Endodermal cell (in vitro differentiated cells): ENCODE measurements at regions not wholly inside any gene's neighbourhood (a gene's known extent, or its start where the extent isn't known, plus 50 kb on each side); places are given as distances from the start of the nearest gene placed in this dataset.

Source experiments
- DNase-seq: peaks from one replicate; pipeline ENCODE4 v3.0.0-alpha.2; 2017
- H3K27ac ChIP-seq: 2 replicates; pipeline ENCODE4 v1.5.1; 2013; ENCODE audit warnings: mild to moderate bottlenecking, low read depth, low read length, moderate library complexity
- H3K27me3 ChIP-seq: 2 replicates; pipeline ENCODE4 v1.6.1; 2013; ENCODE audit warnings: mild to moderate bottlenecking, low read length, moderate library complexity; ENCODE audit not compliant: insufficient read depth, control insufficient read depth, poor library complexity, severe bottlenecking
- H3K36me3 ChIP-seq: 2 replicates; pipeline ENCODE4 v1.7.0; 2013; ENCODE audit warnings: mild to moderate bottlenecking, low read length, moderate library complexity; ENCODE audit not compliant: control insufficient read depth, insufficient read depth
- H3K4me1 ChIP-seq: one replicate; pipeline ENCODE4 v1.7.0; 2013; ENCODE audit warnings: low read length; ENCODE audit not compliant: control insufficient read depth, insufficient read depth
- H3K4me3 ChIP-seq: 2 replicates; pipeline ENCODE4 v1.5.1; 2013; ENCODE audit warnings: mild to moderate bottlenecking, low read length, moderate library complexity
- H3K9ac ChIP-seq: 2 replicates; pipeline ENCODE4 v1.6.1; 2013; ENCODE audit warnings: mild to moderate bottlenecking, low read length, moderate library complexity; ENCODE audit not compliant: poor library complexity, severe bottlenecking; ENCODE audit errors: extremely low read depth
- H3K9me3 ChIP-seq: 2 replicates; pipeline ENCODE4 v1.6.1; 2013; ENCODE audit warnings: mild to moderate bottlenecking, low read length, moderate library complexity; ENCODE audit not compliant: control insufficient read depth
- H3K27ac Mint-ChIP-seq: 2 replicates; pipeline ENCODE4 v1.8.0; 2020; ENCODE audit warnings: mixed read lengths
- H3K27me3 Mint-ChIP-seq: 2 replicates; pipeline ENCODE4 v1.8.0; 2021; ENCODE audit warnings: mild to moderate bottlenecking, mixed read lengths; ENCODE audit not compliant: insufficient read depth
- H3K36me3 Mint-ChIP-seq: 2 replicates; pipeline ENCODE4 v1.8.0; 2020; ENCODE audit warnings: low read depth, mixed read lengths
- H3K4me1 Mint-ChIP-seq: 2 replicates; pipeline ENCODE4 v1.8.0; 2020; ENCODE audit warnings: mixed read lengths
- H3K4me3 Mint-ChIP-seq: 2 replicates; pipeline ENCODE4 v1.8.0; 2020; ENCODE audit warnings: mild to moderate bottlenecking, moderate library complexity, mixed read lengths
- H3K9me3 Mint-ChIP-seq: 2 replicates; pipeline ENCODE4 v1.8.0; 2020; ENCODE audit warnings: mild to moderate bottlenecking, mixed read lengths
- CTCF ChIP-seq: fragments of 200-600 bp; sonication (generic); conservative IDR thresholded peaks from 2 replicates; pipeline ENCODE4 v1.5.0; 2021; ENCODE audit warnings: antibody characterized with exemption, mild to moderate bottlenecking
- WGBS, 2 experiments: methylation state at CpG; one replicate each; pipeline versions ENCODE4 v1.1.5 to v1.1.7; 2013; ENCODE audit warnings: missing lambda C conversion rate in 2 of 2, mixed read lengths in 1 of 2; ENCODE audit not compliant: insufficient coverage in 1 of 2, insufficient read length in 1 of 2; 5-methylcytosine and 5-hydroxymethylcytosine counted together

GRCh38 chr13:89940383-89940782 is 1407.1 kb upstream of the MIR17HG start:
- Histone ChIP-seq H3K4me1 (no peaks in the 10 kb centered on the region), H3K9me3 (peaks cover 8% of the 10 kb centered on the region), H3K27me3 (no peaks in the 10 kb centered on the region), H3K9ac (no peak overlapping the region), H3K36me3 (no peaks in the 10 kb centered on the region), H3K4me3 (no peak overlapping the region), H3K27ac (no peak overlapping the region)
- Mint-ChIP-seq H3K27ac (no peak overlapping the region), H3K4me3 (no peak overlapping the region), H3K27me3 (no peaks in the 10 kb centered on the region), H3K36me3 (no peaks in the 10 kb centered on the region), H3K9me3 (no peaks in the 10 kb centered on the region), H3K4me1 (no peaks in the 10 kb centered on the region)
- WGBS, 2 experiments = 100% methylated on average over 1 of the region's 1 CpG; no CpG with 5 or more reads in 1 of the 2 experiments
- no peak for DNase-seq
- TF ChIP-seq CTCF = no peak

- Histone ChIP-seq H3K4me3 (no peak overlapping the region), H3K27me3 (no peaks in the 10 kb centered on the region), H3K9me3 (peaks cover 8% of the 10 kb centered on the region), H3K4me1 (no peaks in the 10 kb centered on the region), H3K27ac (no peak overlapping the region), H3K9ac (no peak overlapping the region), H3K36me3 (no peaks in the 10 kb centered on the region)
- H3K36me3 Mint-ChIP-seq = no peaks in the 10 kb centered on the region
- H3K4me1 Mint-ChIP-seq = no peaks in the 10 kb centered on the region
- no peak for TF ChIP-seq CTCF
- H3K9me3 Mint-ChIP-seq = no peaks in the 10 kb centered on the region
- no peaks in the 10 kb centered on the region for H3K27me3 Mint-ChIP-seq
- DNase-seq = no peak
- no peak overlapping the region for H3K27ac Mint-ChIP-seq
- no peak overlapping the region for H3K4me3 Mint-ChIP-seq
Observed at GRCh38 chr13:89943139-89943538, 1404.3 kb upstream of the MIR17HG start.

- Histone ChIP-seq H3K4me1 (no peaks in the 10 kb centered on the region), H3K4me3 (no peak overlapping the region), H3K9ac (no peak overlapping the region), H3K27ac (no peak overlapping the region), H3K36me3 (no peaks in the 10 kb centered on the region), H3K9me3 (peaks cover 7% of the 10 kb centered on the region), H3K27me3 (no peaks in the 10 kb centered on the region)
- Mint-ChIP-seq H3K4me3 (no peak overlapping the region), H3K4me1 (no peaks in the 10 kb centered on the region), H3K36me3 (no peaks in the 10 kb centered on the region), H3K9me3 (peaks cover 3% of the 10 kb centered on the region), H3K27me3 (no peaks in the 10 kb centered on the region), H3K27ac (no peak overlapping the region)
- no peak for DNase-seq
- TF ChIP-seq CTCF = no peak
Observed at GRCh38 chr13:89950225-89950624, 1397.3 kb upstream of the MIR17HG start.
